Stimulated activated CD4-positive, alpha-beta T cell treated with anti-CD3 and anti-CD28 coated beads, Interleukin-12 subunit alpha, Interleukin-12 subunit beta, amount 100 ng/mL, for 48 hours (primary cell): ENCODE measurements at regions not wholly inside any gene's neighbourhood (a gene's known extent, or its start where the extent isn't known, plus 50 kb on each side); places are given as distances from the start of the nearest gene placed in this dataset.
"Not testable (repeated sequence)": the region's sequence is repeated elsewhere in the genome, so short reads cannot be mapped to it uniquely, and the experiment has no call there.

Experiments
- DNase-seq, 3 donors: peaks; one replicate each; pipeline ENCODE4 v3.0.0-alpha.2; 2020; ENCODE audit warnings: low read depth in 2 of 3, low spot score in 1 of 3

- no peak for DNase-seq
These were observed 89.7 kb downstream of the CPZ start for GRCh38 chr4:8682296-8682695.

GRCh38 chr4:8681391-8681790, 88.8 kb downstream of the CPZ start:
- no peak for DNase-seq

GRCh38 chr4:8679032-8679431, 86.5 kb downstream of the CPZ start:
- no peak for DNase-seq

- DNase-seq = no peak
These were observed 84.1 kb downstream of the CPZ start for GRCh38 chr4:8676676-8677075.

GRCh38 chr4:8675906-8676305, 83.3 kb downstream of the CPZ start:
- DNase-seq = no peak

- no peak for DNase-seq
These were observed 82.8 kb downstream of the CPZ start for GRCh38 chr4:8675383-8675782.

- DNase-seq = no peak
These were observed 81.8 kb downstream of the CPZ start for GRCh38 chr4:8674311-8674885.

GRCh38 chr4:8673106-8673505, 80.5 kb downstream of the CPZ start:
- not testable (repeated sequence) for DNase-seq

GRCh38 chr4:8672486-8672885, 79.9 kb downstream of the CPZ start:
- no peak for DNase-seq

GRCh38 chr4:8671712-8672290, 79.2 kb downstream of the CPZ start:
- DNase-seq = no peak
